Activated naive CD4-positive, alpha-beta T cell treated with Interleukin-2 at 50 U/mL for 16 hours (primary cell): ENCODE measurements at regions not wholly inside any gene's neighbourhood (a gene's known extent, or its start where the extent isn't known, plus 50 kb on each side); places are given as distances from the start of the nearest gene placed in this dataset.

ENCODE experiments used
- DNase-seq: peaks from one replicate; pipeline ENCODE4 v3.0.0-alpha.2; 2020

GRCh38 chr2:16327326-16327725 is 338.3 kb downstream of the CYRIA start:
- DNase-seq = no peak

DNA sequence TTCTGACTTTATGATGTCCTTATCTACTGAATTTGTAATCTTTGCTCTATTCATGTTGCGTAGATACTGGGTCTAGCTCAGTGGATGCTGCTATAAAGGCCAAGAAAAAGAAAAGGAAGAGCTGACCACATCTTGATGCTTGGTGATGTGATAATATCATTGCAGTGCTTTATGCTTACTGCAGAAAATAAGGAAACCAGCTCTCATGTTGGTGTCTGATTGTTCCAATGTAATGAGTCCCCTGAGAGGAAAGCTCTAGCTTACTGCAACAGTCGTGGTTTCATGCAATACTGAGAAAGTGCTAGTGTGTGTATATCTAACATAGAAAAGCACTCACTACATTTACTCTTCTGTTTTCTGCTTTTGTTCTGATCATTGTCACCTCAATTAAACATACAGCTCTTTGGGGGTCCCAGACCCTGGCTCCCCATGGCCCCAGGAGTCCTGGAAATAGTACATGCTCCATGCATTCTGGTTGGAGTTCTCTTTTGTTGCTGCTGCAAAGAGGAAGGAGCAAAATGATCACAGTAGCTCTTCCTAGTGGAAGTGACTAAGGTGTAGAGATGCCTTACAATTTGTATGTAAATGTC is 338.8 kb downstream of the CYRIA start:
- DNase-seq = no peak

- no peak for DNase-seq
Observed at GRCh38 chr2:16325976-16326510, 339.6 kb downstream of the CYRIA start.

GRCh38 chr2:16325016-16325975 is 340.3 kb downstream of the CYRIA start:
- DNase-seq = no peak

DNA sequence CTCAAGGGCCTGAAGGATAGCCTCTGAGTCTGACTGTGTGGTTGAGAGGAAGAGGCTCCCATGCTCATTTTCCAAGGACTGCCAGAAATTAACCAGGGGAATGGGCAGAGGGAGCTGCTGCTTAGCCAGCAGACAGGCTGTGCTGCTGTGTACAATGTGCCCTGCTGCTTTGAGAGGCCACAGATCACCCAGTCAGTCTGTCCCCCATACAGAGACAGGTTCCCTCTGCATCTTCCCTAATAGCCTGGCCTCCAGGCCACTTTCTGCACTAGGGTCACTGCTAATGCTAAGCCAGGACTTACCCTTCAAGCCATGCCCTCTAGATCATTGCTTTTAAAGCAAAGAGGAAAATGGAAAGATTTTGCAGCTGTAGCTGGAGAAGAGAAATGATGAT is 341.1 kb downstream of the CYRIA start:
- DNase-seq = no peak

DNA sequence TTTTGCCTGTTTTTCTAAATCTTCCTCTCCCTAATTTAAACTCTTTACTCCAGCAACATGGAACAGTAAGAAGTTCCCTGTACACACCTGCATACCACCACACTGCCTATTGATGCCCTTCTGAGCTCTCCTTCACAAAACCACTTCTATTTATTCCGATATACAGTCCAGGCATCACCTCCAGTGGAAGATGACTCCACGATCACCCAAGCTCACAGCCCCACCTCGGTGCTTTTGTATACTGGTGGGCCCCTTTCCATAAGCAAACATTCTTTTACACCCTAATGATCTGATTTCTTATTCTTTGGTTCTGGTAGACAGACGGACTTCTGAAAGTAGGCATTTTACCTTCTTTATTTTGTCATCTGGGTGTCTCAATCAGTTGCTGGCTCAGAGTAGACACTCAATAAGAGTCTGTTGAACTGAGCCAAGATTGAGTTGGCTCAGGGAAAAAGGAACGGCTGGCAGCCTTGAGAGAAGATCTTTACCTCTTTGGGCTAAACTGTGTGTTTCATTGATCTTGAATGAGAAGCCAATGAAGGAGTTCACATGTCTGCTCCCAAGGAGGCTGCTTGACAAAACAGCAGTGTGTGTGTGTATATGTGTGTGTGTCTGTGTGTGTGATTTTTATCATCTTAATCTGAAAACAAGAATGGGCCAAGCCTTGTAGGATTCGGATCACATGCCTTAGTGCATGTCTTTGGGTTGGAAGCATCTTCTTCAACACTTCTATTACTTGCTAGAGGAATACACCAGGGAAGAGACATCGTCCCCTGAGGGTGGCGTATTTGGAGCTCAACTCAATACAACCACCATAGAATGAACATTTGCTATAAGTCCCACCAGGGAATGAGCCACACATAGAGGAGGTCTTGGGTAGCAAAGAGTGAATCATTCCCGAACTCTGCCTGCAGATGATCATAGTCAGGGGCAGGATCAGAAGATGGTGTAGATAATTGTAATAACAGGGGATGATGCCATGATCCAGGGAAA is 341.8 kb downstream of the CYRIA start:
- no peak for DNase-seq

DNA sequence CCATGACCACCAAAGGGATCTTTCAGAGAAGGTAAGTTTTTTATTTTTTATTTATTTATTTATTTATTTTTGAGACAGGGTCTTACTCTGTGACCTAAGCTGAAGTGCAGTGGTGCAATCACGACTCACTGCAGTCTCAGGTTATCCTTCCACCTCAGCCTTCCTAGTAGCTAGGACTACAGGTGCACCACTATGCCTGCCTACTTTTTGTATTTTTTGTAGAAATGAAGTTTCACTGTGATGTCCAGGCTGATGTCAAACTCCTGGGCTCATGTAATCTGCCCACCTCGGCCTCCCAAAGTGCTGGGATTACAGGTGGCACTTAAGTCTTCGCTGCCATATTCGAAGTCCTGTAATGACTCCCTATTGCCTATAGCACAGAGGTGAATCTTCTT is 342.5 kb downstream of the CYRIA start:
- DNase-seq = no peak

GRCh38 chr2:16322308-16323125 is 343.1 kb downstream of the CYRIA start:
- DNase-seq = no peak

DNA sequence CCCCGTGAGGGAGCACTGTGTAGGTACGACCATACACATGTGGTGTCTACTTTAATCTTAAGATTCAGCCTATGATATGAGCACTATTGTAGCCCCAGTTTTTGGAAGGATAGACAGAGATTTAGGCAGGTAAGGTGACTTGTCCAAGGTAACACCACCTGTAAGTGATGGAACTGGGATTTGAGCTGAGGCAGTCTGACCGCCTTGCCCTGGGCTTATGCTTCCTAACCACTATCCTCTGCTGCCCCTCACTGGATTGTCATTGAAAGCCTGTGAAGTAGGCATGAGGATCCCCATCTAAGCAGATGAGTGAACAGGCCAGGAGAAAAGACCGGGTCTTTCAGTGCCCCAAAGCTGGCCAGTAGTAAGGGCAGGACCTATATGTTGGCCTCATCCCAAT is 343.8 kb downstream of the CYRIA start:
- DNase-seq = no peak

GRCh38 chr2:16321256-16321655 is 344.4 kb downstream of the CYRIA start:
- DNase-seq = no peak

GRCh38 chr2:16320716-16321115 is 344.9 kb downstream of the CYRIA start:
- DNase-seq = no peak

GRCh38 chr2:16319551-16320121 is 346.0 kb downstream of the CYRIA start:
- DNase-seq = no peak

- no peak for DNase-seq
Observed at GRCh38 chr2:16318474-16319195, 347.0 kb downstream of the CYRIA start.

GRCh38 chr2:16318051-16318450 is 347.6 kb downstream of the CYRIA start:
- no peak for DNase-seq

- DNase-seq = no peak
Observed at GRCh38 chr2:16317211-16317830, 348.3 kb downstream of the CYRIA start.

- no peak for DNase-seq
Observed at GRCh38 chr2:16316456-16317210, 349.0 kb downstream of the CYRIA start.

DNA sequence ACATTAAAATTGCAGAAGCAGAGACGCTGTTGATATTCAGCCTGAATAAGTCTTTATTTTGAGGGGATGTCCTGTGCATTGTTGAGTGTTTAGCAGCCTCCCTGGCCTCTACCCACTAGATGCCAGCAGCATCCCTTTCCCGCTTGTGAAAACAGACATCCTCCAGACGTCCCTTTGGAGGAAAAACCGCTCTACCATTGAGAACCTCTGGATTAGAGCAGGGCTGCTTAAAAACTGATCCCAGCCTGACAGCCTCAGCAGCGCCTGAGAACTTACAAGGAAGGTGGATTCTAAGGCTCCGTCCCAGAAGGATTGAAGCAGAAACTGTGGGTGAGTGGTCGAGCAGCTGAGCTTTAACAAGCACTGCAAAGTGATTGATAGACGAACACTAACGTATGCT is 349.7 kb downstream of the CYRIA start:
- no peak for DNase-seq

DNA sequence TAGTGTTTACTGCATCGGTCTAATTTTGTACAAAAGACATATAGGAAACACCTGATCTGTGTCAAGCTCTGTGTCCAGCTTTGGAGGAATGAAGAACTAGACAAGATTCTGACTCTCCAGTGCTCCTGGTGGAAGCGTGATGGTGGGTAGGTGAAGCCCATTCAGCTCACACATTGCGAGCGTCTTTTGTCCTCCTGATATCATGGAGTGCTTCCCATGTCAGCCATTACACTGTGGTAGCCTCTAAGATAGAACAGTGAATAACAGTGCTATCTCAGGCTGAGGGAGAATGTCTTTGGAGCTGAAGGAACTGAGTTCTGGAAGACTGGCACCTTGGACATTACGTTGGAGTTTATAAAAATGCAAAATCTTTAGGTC is 350.2 kb downstream of the CYRIA start:
- no peak for DNase-seq

DNA sequence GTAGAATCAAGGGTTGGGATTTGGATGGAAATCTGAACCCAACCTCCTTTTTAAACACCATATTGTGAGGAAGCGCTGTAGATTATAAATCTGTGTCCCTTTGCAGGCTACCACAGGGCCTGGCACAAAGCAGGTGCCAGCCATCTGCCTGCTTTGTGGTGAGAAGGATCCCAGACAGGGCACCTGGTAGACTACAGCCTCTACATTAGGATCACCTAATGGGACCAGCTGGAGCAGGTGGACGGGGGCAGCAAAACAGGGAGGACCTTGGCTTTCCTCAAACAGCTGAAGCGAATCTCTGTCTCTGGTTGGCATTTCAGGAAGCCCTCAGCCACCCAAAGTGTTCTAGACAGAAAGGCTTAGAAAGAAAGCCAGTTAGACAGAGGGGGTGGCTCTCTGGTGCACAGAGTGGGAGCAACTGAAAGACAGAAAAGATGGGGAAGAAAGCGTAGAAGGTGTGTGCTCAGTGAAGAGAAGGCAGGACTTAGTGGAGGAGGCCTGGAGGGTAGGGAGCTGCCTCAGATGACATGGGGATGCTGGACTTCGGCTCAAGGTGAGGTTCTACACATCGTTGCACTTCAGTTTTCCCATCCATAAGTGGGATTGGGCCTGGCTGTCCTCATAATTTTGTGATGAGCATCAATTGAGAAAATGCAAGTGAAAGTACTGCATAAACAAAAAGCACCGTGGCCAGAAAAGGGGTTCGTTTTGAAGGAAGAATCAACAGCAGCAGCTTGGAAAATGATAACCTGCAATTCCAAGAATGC is 350.8 kb downstream of the CYRIA start:
- DNase-seq = no peak
